ENCODE measurements at regions not wholly inside any gene's neighbourhood (a gene's known extent, or its start where the extent isn't known, plus 50 kb on each side); places are given as distances from the start of the nearest gene placed in this dataset.
"Not testable (repeated sequence)": the region's sequence is repeated elsewhere in the genome, so short reads cannot be mapped to it uniquely, and the experiment has no call there.

- H2AFZ ChIP-seq (ENCODE audit: control insufficient read depth, low read length), result no peak overlapping the region
- H4K20me1 ChIP-seq (ENCODE audit: control insufficient read depth, extremely low read depth, insufficient read depth, low read length), result no peaks in the 10 kb centered on the region
- no peak overlapping the region for H3K27ac ChIP-seq (ENCODE audit: control insufficient read depth, insufficient read depth, low read length)
- dilution Hi-C loops (cut with MboI; ENCODE audit: extremely low pct_ligation_motif_present, low sequenced_read_pairs), result no loop called here
- no peaks in the 10 kb centered on the region for H3K9me3 ChIP-seq (ENCODE audit: control insufficient read depth, low read depth, low read length)
- no peak overlapping the region for H3K4me2 ChIP-seq (ENCODE audit: control insufficient read depth, extremely low read depth, insufficient read depth, low read depth, low read length)
- no peak for DNase-seq (ENCODE audit: low read depth, low spot score)
- H3K27me3 ChIP-seq (ENCODE audit: control insufficient read depth, extremely low read depth, insufficient read depth, low read length), result no peaks in the 10 kb centered on the region
- TF ChIP-seq EZH2 (IDR thresholded peaks at IDR 0.05; ENCODE audit: low read length), result no peak
- TF ChIP-seq, protein P1, sequence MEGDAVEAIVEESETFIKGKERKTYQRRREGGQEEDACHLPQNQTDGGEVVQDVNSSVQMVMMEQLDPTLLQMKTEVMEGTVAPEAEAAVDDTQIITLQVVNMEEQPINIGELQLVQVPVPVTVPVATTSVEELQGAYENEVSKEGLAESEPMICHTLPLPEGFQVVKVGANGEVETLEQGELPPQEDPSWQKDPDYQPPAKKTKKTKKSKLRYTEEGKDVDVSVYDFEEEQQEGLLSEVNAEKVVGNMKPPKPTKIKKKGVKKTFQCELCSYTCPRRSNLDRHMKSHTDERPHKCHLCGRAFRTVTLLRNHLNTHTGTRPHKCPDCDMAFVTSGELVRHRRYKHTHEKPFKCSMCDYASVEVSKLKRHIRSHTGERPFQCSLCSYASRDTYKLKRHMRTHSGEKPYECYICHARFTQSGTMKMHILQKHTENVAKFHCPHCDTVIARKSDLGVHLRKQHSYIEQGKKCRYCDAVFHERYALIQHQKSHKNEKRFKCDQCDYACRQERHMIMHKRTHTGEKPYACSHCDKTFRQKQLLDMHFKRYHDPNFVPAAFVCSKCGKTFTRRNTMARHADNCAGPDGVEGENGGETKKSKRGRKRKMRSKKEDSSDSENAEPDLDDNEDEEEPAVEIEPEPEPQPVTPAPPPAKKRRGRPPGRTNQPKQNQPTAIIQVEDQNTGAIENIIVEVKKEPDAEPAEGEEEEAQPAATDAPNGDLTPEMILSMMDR (optimal IDR thresholded peaks at IDR 0.05 in 1 of 3, IDR thresholded peaks at IDR 0.05 in 1 of 3, conservative IDR thresholded peaks at IDR 0.05 in 1 of 3; ENCODE audit: extremely low read depth in 1 of 3, insufficient read depth in 2 of 3, low read length in 3 of 3), result no peak
- FAIRE-seq, result no peak
- H3K4me3 ChIP-seq (ENCODE audit: control insufficient read depth in 2 of 3, extremely low read depth in 1 of 3, insufficient read depth in 2 of 3, low read depth in 1 of 3, low read length in 3 of 3), result no peak overlapping the region
- no peaks in the 10 kb centered on the region for H3K4me1 ChIP-seq (ENCODE audit: control insufficient read depth, extremely low read depth, insufficient read depth, low read length)
- H3K9ac ChIP-seq (ENCODE audit: control insufficient read depth, extremely low read depth, insufficient read depth, low read length), result no peak overlapping the region
- H3K9me1 ChIP-seq (ENCODE audit: control insufficient read depth, extremely low read depth, insufficient read depth, low read length), result no peaks in the 10 kb centered on the region
- H3K36me3 ChIP-seq (ENCODE audit: control insufficient read depth in 2 of 2, extremely low read depth in 1 of 2, insufficient read depth in 2 of 2, low read length in 2 of 2), result no peaks in the 10 kb centered on the region
- H3K79me2 ChIP-seq (ENCODE audit: control insufficient read depth, insufficient read depth, low read length), result no peaks in the 10 kb centered on the region
Measured at GRCh38 chr14:49250109-49250508, 336.1 kb downstream of the RPS29 start.

DNA sequence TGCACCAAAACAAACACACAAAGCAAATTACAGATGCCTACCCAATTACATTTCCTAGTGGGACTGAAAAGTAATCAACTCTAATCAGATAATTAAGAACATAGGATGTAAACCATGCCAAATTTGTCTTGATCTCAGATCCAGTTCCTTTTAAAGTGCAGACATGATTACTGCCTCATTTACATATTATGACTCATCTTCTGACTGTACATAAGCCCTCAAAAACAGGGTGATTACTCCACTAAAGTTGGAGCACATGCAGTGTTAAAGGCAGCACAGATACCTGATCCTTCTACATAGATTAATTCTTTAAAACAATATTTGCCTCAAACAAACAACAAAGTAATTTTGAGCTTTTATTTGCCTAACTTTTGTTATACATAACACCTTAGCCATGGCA lies 337.2 kb downstream of the RPS29 start:
- TF ChIP-seq, protein P1 (optimal IDR thresholded peaks at IDR 0.05 in 1 of 3, IDR thresholded peaks at IDR 0.05 in 1 of 3, conservative IDR thresholded peaks at IDR 0.05 in 1 of 3; ENCODE audit: extremely low read depth in 1 of 3, insufficient read depth in 2 of 3, low read length in 3 of 3), result no peak
- no peak for TF ChIP-seq EZH2 (IDR thresholded peaks at IDR 0.05; ENCODE audit: low read length)
- Histone ChIP-seq H3K4me3 (ENCODE audit: control insufficient read depth in 2 of 3, extremely low read depth in 1 of 3, insufficient read depth in 2 of 3, low read depth in 1 of 3, low read length in 3 of 3) (no peak overlapping the region), H3K36me3 (ENCODE audit: control insufficient read depth in 2 of 2, extremely low read depth in 1 of 2, insufficient read depth in 2 of 2, low read length in 2 of 2) (no peaks in the 10 kb centered on the region), H3K9ac (ENCODE audit: control insufficient read depth, extremely low read depth, insufficient read depth, low read length) (no peak overlapping the region), H4K20me1 (ENCODE audit: control insufficient read depth, extremely low read depth, insufficient read depth, low read length) (no peaks in the 10 kb centered on the region), H3K4me2 (ENCODE audit: control insufficient read depth, extremely low read depth, insufficient read depth, low read depth, low read length) (no peak overlapping the region), H3K27me3 (ENCODE audit: control insufficient read depth, extremely low read depth, insufficient read depth, low read length) (no peaks in the 10 kb centered on the region), H2AFZ (ENCODE audit: control insufficient read depth, low read length) (no peak overlapping the region), H3K79me2 (ENCODE audit: control insufficient read depth, insufficient read depth, low read length) (no peaks in the 10 kb centered on the region), H3K27ac (ENCODE audit: control insufficient read depth, insufficient read depth, low read length) (no peak overlapping the region), H3K9me3 (ENCODE audit: control insufficient read depth, low read depth, low read length) (no peaks in the 10 kb centered on the region), H3K9me1 (ENCODE audit: control insufficient read depth, extremely low read depth, insufficient read depth, low read length) (no peaks in the 10 kb centered on the region), H3K4me1 (ENCODE audit: control insufficient read depth, extremely low read depth, insufficient read depth, low read length) (no peaks in the 10 kb centered on the region)
- dilution Hi-C loops (cut with MboI; ENCODE audit: extremely low pct_ligation_motif_present, low sequenced_read_pairs), result no loop called here
- DNase-seq (ENCODE audit: low read depth, low spot score) (no peak), FAIRE-seq (no peak)

- H3K9ac ChIP-seq (ENCODE audit: control insufficient read depth, extremely low read depth, insufficient read depth, low read length); H2AFZ ChIP-seq (ENCODE audit: control insufficient read depth, low read length); H3K4me1 ChIP-seq (ENCODE audit: control insufficient read depth, extremely low read depth, insufficient read depth, low read length); H3K79me2 ChIP-seq (ENCODE audit: control insufficient read depth, insufficient read depth, low read length); H3K36me3 ChIP-seq (ENCODE audit: control insufficient read depth in 2 of 2, extremely low read depth in 1 of 2, insufficient read depth in 2 of 2, low read length in 2 of 2); DNase-seq (ENCODE audit: low read depth, low spot score); H3K9me3 ChIP-seq (ENCODE audit: control insufficient read depth, low read depth, low read length); H3K9me1 ChIP-seq (ENCODE audit: control insufficient read depth, extremely low read depth, insufficient read depth, low read length); H4K20me1 ChIP-seq (ENCODE audit: control insufficient read depth, extremely low read depth, insufficient read depth, low read length); dilution Hi-C loops (cut with MboI; ENCODE audit: extremely low pct_ligation_motif_present, low sequenced_read_pairs); H3K27ac ChIP-seq (ENCODE audit: control insufficient read depth, insufficient read depth, low read length); H3K4me2 ChIP-seq (ENCODE audit: control insufficient read depth, extremely low read depth, insufficient read depth, low read depth, low read length); FAIRE-seq; H3K4me3 ChIP-seq (ENCODE audit: control insufficient read depth in 2 of 3, extremely low read depth in 1 of 3, insufficient read depth in 2 of 3, low read depth in 1 of 3, low read length in 3 of 3); H3K27me3 ChIP-seq (ENCODE audit: control insufficient read depth, extremely low read depth, insufficient read depth, low read length): not testable (repeated sequence)
Measured at GRCh38 chr14:49243777-49244176, 342.4 kb downstream of the RPS29 start.
